Activated naive CD8-positive, alpha-beta T cell treated with anti-CD3 and anti-CD28 coated beads, Interleukin-2, amount 50 U/mL, for 24 hours (primary cell): ENCODE measurements at regions not wholly inside any gene's neighbourhood (a gene's known extent, or its start where the extent isn't known, plus 50 kb on each side); places are given as distances from the start of the nearest gene placed in this dataset.

ENCODE experiments used
- ATAC-seq: fragments of 150-1000 bp; cut with Tn5 transposase; one replicate; pipeline ENCODE4 v1.10.0; 2021
- DNase-seq: peaks from one replicate; pipeline ENCODE4 v3.0.0; 2021
- H3K27ac Mint-ChIP-seq: one replicate; pipeline ENCODE4 v1.8.0; 2021; ENCODE audit warnings: mild to moderate bottlenecking, mixed read lengths
- H3K27me3 Mint-ChIP-seq: one replicate; pipeline ENCODE4 v1.8.0; 2021; ENCODE audit warnings: mixed read lengths
- H3K36me3 Mint-ChIP-seq: one replicate; pipeline ENCODE4 v1.8.0; 2021; ENCODE audit warnings: low read depth, mixed read lengths
- H3K4me1 Mint-ChIP-seq: one replicate; pipeline ENCODE4 v1.8.0; 2021; ENCODE audit warnings: mixed read lengths
- H3K4me3 Mint-ChIP-seq: one replicate; pipeline ENCODE4 v1.8.0; 2021; ENCODE audit warnings: mild to moderate bottlenecking, moderate library complexity, mixed read lengths
- H3K9me3 Mint-ChIP-seq: one replicate; pipeline ENCODE4 v1.8.0; 2021; ENCODE audit warnings: mixed read lengths

GRCh38 chrX:34576864-34577263, 80.2 kb downstream of the TMEM47 start:
- DNase-seq (no peak), ATAC-seq (no peak)
- Mint-ChIP-seq H3K4me1 (no peaks in the 10 kb centered on the region), H3K4me3 (no peak overlapping the region), H3K27ac (no peak overlapping the region), H3K27me3 (no peaks in the 10 kb centered on the region), H3K36me3 (no peaks in the 10 kb centered on the region), H3K9me3 (no peaks in the 10 kb centered on the region)

DNA sequence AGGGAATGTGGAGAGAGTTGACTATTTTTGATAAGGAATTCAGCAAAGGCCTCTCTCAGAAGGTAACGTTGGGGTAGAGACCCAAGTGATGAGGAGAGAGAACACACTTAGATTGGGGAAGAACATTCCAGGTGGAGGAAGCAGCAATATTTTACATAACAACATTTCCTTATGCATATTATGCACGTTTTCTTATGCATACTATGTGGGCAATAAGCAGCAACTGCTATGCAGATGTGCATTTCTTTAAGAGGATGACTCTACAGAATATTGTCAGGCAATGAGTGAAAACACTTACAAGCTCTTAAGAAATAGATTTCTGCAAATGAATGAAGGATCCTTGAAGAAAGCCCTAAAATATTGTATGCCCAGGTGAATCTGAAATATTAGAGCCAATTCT, 91.1 kb downstream of the TMEM47 start:
- Mint-ChIP-seq H3K4me3 (no peak overlapping the region), H3K27me3 (no peaks in the 10 kb centered on the region), H3K36me3 (no peaks in the 10 kb centered on the region), H3K4me1 (no peaks in the 10 kb centered on the region), H3K9me3 (no peaks in the 10 kb centered on the region), H3K27ac (no peak overlapping the region)
- ATAC-seq = no peak
- no peak for DNase-seq

DNA sequence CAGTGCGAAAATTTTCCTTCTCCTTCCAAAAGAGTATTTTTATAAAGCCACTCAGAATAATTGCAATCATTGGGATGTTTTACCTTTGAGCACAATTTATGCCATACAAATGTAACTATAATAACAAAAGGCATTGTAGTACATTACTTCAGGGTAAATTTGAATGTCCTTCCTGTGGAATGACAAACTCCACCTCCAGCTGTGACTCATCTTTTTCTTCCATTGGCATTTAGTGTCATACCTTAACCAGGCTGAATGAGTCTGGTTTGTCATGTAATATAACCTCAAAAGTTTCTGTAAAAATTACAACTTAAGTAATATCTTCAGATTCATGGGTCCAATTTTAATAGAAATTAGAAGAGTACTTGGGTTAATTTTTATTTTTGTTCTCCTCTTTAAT, 93.3 kb downstream of the TMEM47 start:
- no peak overlapping the region for H3K4me3 Mint-ChIP-seq
- no peaks in the 10 kb centered on the region for H3K27me3 Mint-ChIP-seq
- H3K4me1 Mint-ChIP-seq = no peaks in the 10 kb centered on the region
- H3K9me3 Mint-ChIP-seq = no peaks in the 10 kb centered on the region
- DNase-seq (no peak), ATAC-seq (no peak)
- no peaks in the 10 kb centered on the region for H3K36me3 Mint-ChIP-seq
- no peak overlapping the region for H3K27ac Mint-ChIP-seq

DNA sequence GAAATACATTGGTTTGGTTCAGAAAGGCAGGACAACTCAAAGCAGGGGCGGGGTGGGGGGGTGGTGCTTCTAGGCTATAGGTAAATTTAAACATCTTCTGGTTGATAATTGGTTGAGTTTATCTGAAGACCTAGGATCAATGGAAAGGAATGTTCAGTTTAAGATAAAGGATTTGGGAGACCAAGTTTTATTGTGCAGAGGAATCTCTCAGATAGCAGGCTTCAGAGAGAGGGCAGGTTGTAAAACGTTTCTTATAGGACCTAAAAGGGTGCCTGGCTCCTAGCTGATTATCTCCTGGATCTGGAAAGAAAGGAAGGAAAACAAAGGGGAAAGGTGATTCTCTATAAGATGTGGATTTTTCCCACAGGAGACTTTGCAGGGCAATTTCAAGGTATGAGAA, 94.0 kb downstream of the TMEM47 start:
- ATAC-seq (no peak), DNase-seq (no peak)
- Mint-ChIP-seq H3K27me3 (no peaks in the 10 kb centered on the region), H3K36me3 (no peaks in the 10 kb centered on the region), H3K9me3 (no peaks in the 10 kb centered on the region), H3K27ac (no peak overlapping the region), H3K4me3 (no peak overlapping the region), H3K4me1 (no peaks in the 10 kb centered on the region)

DNA sequence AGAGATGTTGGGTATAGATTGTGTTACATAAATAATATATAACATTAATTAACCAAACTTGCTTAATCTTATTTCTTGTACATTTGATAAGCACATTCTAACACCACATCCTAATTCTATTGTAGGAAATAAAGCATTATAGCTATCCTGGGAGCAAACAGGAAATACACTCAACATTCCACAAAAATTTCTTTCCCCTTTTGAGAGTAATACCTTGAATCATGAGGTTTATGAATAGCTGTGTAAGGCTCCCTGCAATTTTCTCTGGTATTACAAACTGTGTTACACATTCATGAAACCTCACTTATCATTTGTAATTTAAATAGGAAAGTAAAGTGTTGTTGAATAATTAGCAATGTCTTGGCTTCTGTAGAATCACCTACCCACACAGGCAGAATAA, 95.1 kb downstream of the TMEM47 start:
- DNase-seq (no peak), ATAC-seq (no peak)
- no peaks in the 10 kb centered on the region for H3K36me3 Mint-ChIP-seq
- no peaks in the 10 kb centered on the region for H3K27me3 Mint-ChIP-seq
- H3K27ac Mint-ChIP-seq = no peak overlapping the region
- H3K4me1 Mint-ChIP-seq = no peaks in the 10 kb centered on the region
- H3K9me3 Mint-ChIP-seq = no peaks in the 10 kb centered on the region
- H3K4me3 Mint-ChIP-seq = no peak overlapping the region

DNA sequence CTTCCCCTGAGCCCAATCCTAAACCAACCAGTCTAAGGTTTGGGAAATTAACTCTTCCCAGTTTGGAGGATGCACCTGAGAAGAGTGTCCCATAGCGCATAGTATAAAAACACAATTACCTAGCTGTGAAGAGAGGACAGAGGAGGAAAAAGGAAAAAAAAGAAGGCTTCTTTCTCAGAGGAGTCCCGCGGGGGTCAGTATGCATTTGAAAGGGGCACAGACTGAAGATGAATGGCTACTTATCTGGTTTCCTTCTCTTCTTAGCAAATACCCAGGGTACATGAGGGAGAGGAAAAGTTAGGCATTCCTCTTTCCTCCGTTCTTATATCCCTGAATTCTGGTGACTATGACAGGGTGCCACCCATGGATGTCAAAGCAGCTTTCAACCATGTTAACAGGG, 96.9 kb downstream of the TMEM47 start:
- no peak overlapping the region for H3K4me3 Mint-ChIP-seq
- no peak overlapping the region for H3K27ac Mint-ChIP-seq
- no peaks in the 10 kb centered on the region for H3K4me1 Mint-ChIP-seq
- H3K27me3 Mint-ChIP-seq = no peaks in the 10 kb centered on the region
- no peaks in the 10 kb centered on the region for H3K9me3 Mint-ChIP-seq
- ATAC-seq = no peak
- no peak for DNase-seq
- no peaks in the 10 kb centered on the region for H3K36me3 Mint-ChIP-seq

- Mint-ChIP-seq H3K9me3 (no peaks in the 10 kb centered on the region), H3K27ac (no peak overlapping the region), H3K27me3 (no peaks in the 10 kb centered on the region), H3K4me3 (no peak overlapping the region), H3K4me1 (no peaks in the 10 kb centered on the region), H3K36me3 (no peaks in the 10 kb centered on the region)
- no peak for ATAC-seq
- no peak for DNase-seq
Observed at GRCh38 chrX:34559325-34559724, 97.8 kb downstream of the TMEM47 start.

- no peak overlapping the region for H3K4me3 Mint-ChIP-seq
- DNase-seq (no peak), ATAC-seq (no peak)
- H3K27ac Mint-ChIP-seq = no peak overlapping the region
- no peaks in the 10 kb centered on the region for H3K27me3 Mint-ChIP-seq
- no peaks in the 10 kb centered on the region for H3K4me1 Mint-ChIP-seq
- H3K9me3 Mint-ChIP-seq = no peaks in the 10 kb centered on the region
- H3K36me3 Mint-ChIP-seq = no peaks in the 10 kb centered on the region
Observed at GRCh38 chrX:34557733-34558132, 99.4 kb downstream of the TMEM47 start.

GRCh38 chrX:34555481-34555880, 101.6 kb downstream of the TMEM47 start:
- DNase-seq (no peak), ATAC-seq (no peak)
- H3K4me1 Mint-ChIP-seq = no peaks in the 10 kb centered on the region

GRCh38 chrX:34546366-34546765, 110.7 kb downstream of the TMEM47 start:
- H3K27me3 Mint-ChIP-seq = no peaks in the 10 kb centered on the region
- no peak overlapping the region for H3K4me3 Mint-ChIP-seq
- ATAC-seq (no peak), DNase-seq (no peak)
- H3K27ac Mint-ChIP-seq = no peak overlapping the region
- H3K4me1 Mint-ChIP-seq = no peaks in the 10 kb centered on the region
- no peaks in the 10 kb centered on the region for H3K9me3 Mint-ChIP-seq
- H3K36me3 Mint-ChIP-seq = no peaks in the 10 kb centered on the region

More at GRCh38 chrX:34555481-34555880, 101.6 kb downstream of the TMEM47 start:
- Mint-ChIP-seq H3K27me3 (no peaks in the 10 kb centered on the region), H3K36me3 (no peaks in the 10 kb centered on the region), H3K4me3 (no peak overlapping the region), H3K9me3 (no peaks in the 10 kb centered on the region), H3K27ac (no peak overlapping the region)

- DNase-seq (no peak), ATAC-seq (no peak)
- no peak overlapping the region for H3K27ac Mint-ChIP-seq
- no peaks in the 10 kb centered on the region for H3K36me3 Mint-ChIP-seq
- no peaks in the 10 kb centered on the region for H3K4me1 Mint-ChIP-seq
- H3K27me3 Mint-ChIP-seq = no peaks in the 10 kb centered on the region
- no peaks in the 10 kb centered on the region for H3K9me3 Mint-ChIP-seq
- H3K4me3 Mint-ChIP-seq = no peak overlapping the region
Observed at GRCh38 chrX:34528081-34528480, 129.0 kb downstream of the TMEM47 start.

DNA sequence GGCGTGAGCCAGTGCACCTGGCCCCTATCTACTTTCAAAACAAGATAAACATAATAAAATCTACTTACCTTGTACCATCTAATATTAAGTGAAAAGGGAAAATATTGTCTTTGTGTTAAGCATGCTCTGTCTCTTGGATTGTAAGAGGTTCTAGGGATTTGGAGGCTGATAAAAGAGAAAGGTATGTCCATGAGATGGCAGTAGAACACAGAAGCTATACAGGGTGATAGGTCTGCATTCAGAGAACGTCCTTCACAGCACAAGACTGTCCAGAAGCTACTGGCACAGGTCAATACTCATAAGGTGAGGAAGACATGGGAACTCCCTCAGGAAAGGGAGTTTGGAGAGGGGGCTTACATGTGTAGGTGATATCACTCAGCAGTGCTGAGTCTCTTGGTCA, 135.5 kb downstream of the TMEM47 start:
- no peaks in the 10 kb centered on the region for H3K36me3 Mint-ChIP-seq

GRCh38 chrX:34509394-34509793, 147.7 kb downstream of the TMEM47 start:
- ATAC-seq = no peak
- DNase-seq = no peak
- Mint-ChIP-seq H3K9me3 (no peaks in the 10 kb centered on the region), H3K27ac (no peak overlapping the region), H3K4me1 (no peaks in the 10 kb centered on the region), H3K27me3 (no peaks in the 10 kb centered on the region), H3K4me3 (no peak overlapping the region), H3K36me3 (no peaks in the 10 kb centered on the region)

More for the DNA sequence above, 135.5 kb downstream of the TMEM47 start:
- no peak for DNase-seq
- Mint-ChIP-seq H3K27ac (no peak overlapping the region), H3K4me1 (no peaks in the 10 kb centered on the region), H3K9me3 (no peaks in the 10 kb centered on the region), H3K27me3 (no peaks in the 10 kb centered on the region), H3K4me3 (no peak overlapping the region)
- no peak for ATAC-seq

- H3K4me1 Mint-ChIP-seq = no peaks in the 10 kb centered on the region
- H3K27ac Mint-ChIP-seq = no peak overlapping the region
- no peaks in the 10 kb centered on the region for H3K9me3 Mint-ChIP-seq
- no peaks in the 10 kb centered on the region for H3K27me3 Mint-ChIP-seq
- no peak for ATAC-seq
- H3K36me3 Mint-ChIP-seq = no peaks in the 10 kb centered on the region
- no peak overlapping the region for H3K4me3 Mint-ChIP-seq
- no peak for DNase-seq
Observed at GRCh38 chrX:34503119-34503518, 154.0 kb downstream of the TMEM47 start.

GRCh38 chrX:34493086-34493485, 164.0 kb downstream of the TMEM47 start:
- H3K4me3 Mint-ChIP-seq = no peak overlapping the region
- H3K27ac Mint-ChIP-seq = no peak overlapping the region
- H3K27me3 Mint-ChIP-seq = no peaks in the 10 kb centered on the region
- H3K36me3 Mint-ChIP-seq = no peaks in the 10 kb centered on the region
- H3K9me3 Mint-ChIP-seq = no peaks in the 10 kb centered on the region
- ATAC-seq (no peak), DNase-seq (no peak)
- no peaks in the 10 kb centered on the region for H3K4me1 Mint-ChIP-seq

GRCh38 chrX:34491126-34491525, 166.0 kb downstream of the TMEM47 start:
- no peaks in the 10 kb centered on the region for H3K9me3 Mint-ChIP-seq
- no peak overlapping the region for H3K27ac Mint-ChIP-seq
- no peaks in the 10 kb centered on the region for H3K27me3 Mint-ChIP-seq
- no peak for DNase-seq
- H3K4me1 Mint-ChIP-seq = no peaks in the 10 kb centered on the region
- H3K36me3 Mint-ChIP-seq = no peaks in the 10 kb centered on the region
- H3K4me3 Mint-ChIP-seq = no peak overlapping the region
- no peak for ATAC-seq
